H1 (cell line): ENCODE measurements at regions not wholly inside any gene's neighbourhood (a gene's known extent, or its start where the extent isn't known, plus 50 kb on each side); places are given as distances from the start of the nearest gene placed in this dataset.

ENCODE experiments used
- ASH2L ChIP-seq: fragments of 200-600, 300-600 bp; sonication (generic); IDR thresholded peaks from one replicate; pipeline ENCODE4 v1.7.1; 2017; ENCODE audit warnings: low read length
- BACH1 ChIP-seq: IDR thresholded peaks from 2 replicates; pipeline ENCODE4 v1.6.1; 2012; ENCODE audit warnings: low read length, improper control_type of control experiment
- BCL11A ChIP-seq, 2 experiments: IDR thresholded peaks; one replicate each; pipeline ENCODE4 v1.6.1; 2011; ENCODE audit warnings: low read depth in 2 of 2, low read length in 2 of 2, mild to moderate bottlenecking in 2 of 2
- CREB1 ChIP-seq: IDR thresholded peaks from 2 replicates; pipeline ENCODE4 v1.6.1; 2012; ENCODE audit warnings: inconsistent platforms
- CTCF ChIP-seq, 3 experiments: IDR thresholded peaks; 1 replicate in 2 of 3; 2 replicates in 1 of 3; pipeline versions ENCODE4 v1.5.1 to v1.6.1; 2011; ENCODE audit warnings: low read length in 3 of 3, mild to moderate bottlenecking in 3 of 3, inconsistent platforms in 2 of 3, low read depth in 1 of 3, moderate library complexity in 1 of 3; ENCODE audit not compliant: insufficient read depth in 1 of 3; ENCODE audit errors: control extremely low read depth in 1 of 3
- EZH2 ChIP-seq: fragments of 200-600 bp; sonication (generic); IDR thresholded peaks from 2 replicates; pipeline ENCODE4 v1.7.1; 2012; ENCODE audit warnings: low read depth, mild to moderate bottlenecking, moderate library complexity, low read length, inconsistent platforms; ENCODE audit not compliant: severe bottlenecking
- NRF1 ChIP-seq: IDR thresholded peaks from 2 replicates; pipeline ENCODE4 v1.6.1; 2011; ENCODE audit warnings: mild to moderate bottlenecking, low read depth, low read length, improper control_type of control experiment
- POLR2A ChIP-seq, 2 experiments: IDR thresholded peaks; 1 replicate in 1 of 2; 2 replicates in 1 of 2; pipeline ENCODE4 v1.6.1; 2011; ENCODE audit warnings: low read depth in 2 of 2, low read length in 2 of 2, mild to moderate bottlenecking in 2 of 2; ENCODE audit errors: control extremely low read depth in 1 of 2
- POLR2AphosphoS5 ChIP-seq: IDR thresholded peaks from 2 replicates; pipeline ENCODE4 v1.6.1; 2011; ENCODE audit warnings: low read depth, low read length
- SIN3A ChIP-seq, 2 experiments: IDR thresholded peaks in 1 of 2; conservative IDR thresholded peaks in 1 of 2; 2 replicates each; pipeline ENCODE4 v1.6.1; 2011 to 2012; ENCODE audit warnings: low read length in 2 of 2, improper control_type of control experiment in 1 of 2, low read depth in 1 of 2, mild to moderate bottlenecking in 1 of 2
- SIRT6 ChIP-seq: IDR thresholded peaks from one replicate; pipeline ENCODE4 v1.7.1; 2012; ENCODE audit warnings: low read length, inconsistent platforms
- TAF7 ChIP-seq: optimal IDR thresholded peaks from 2 replicates; pipeline ENCODE3; 2011; ENCODE audit warnings: low read depth, mild to moderate bottlenecking, inconsistent platforms, low read length, moderate library complexity, borderline replicate concordance

DNA sequence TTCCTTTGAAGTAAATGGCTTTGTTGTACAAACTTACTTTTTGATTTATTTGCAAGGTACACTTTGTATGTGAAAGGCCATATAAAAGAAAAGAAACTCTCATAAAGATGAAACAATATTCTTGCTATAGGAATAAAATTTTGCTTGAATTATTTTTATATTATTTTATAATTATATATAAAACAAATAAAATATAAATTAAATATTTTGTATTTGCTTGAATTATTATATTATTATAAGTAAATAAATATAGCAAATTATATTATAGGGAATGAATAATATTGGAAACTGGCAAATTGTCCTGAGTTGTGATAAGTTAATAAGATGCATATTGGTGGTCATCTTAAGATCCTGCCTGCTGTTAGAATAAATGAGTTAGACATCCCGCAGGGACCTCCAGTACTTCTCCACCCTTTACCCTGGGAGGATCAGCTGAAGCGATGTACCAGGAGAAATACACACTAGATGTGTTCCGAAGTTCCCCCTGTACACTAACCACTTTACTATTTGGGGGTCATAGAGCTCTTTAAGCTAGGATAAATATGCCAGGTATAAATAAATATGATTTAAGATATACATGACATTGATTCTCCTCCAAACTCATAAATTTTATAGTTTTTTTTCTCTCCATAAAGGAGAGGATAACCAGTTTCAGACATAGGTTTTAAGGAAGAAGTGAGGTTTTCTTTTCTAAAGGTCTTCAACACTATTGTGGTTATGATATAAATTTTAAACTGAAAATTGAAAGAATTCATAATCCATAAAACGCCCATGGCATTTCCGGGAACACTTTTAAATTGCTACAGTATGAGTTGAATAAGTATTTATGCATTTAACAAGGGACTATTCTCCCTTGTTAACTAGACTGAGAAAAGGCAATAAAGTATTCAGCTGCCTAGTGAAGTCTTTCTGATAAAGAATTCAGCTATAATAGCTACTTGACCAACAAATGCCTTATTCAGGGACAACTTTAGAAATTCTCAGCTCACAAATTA, 486.3 kb upstream of the MARCKS start:
- TF ChIP-seq SIRT6, result no peak
- no peak for TF ChIP-seq NRF1
- no peak for TF ChIP-seq ASH2L
- no peak for TF ChIP-seq EZH2
- no peak for TF ChIP-seq BACH1
- no peak for TF ChIP-seq CTCF (IDR thresholded peaks at IDR 0.05; ENCODE audit: control extremely low read depth in 1 of 3, insufficient read depth in 1 of 3, low read depth in 1 of 3, low read length in 3 of 3)
- no peak for TF ChIP-seq BCL11A (IDR thresholded peaks at IDR 0.05; ENCODE audit: low read depth in 2 of 2, low read length in 2 of 2)
- TF ChIP-seq SIN3A (conservative IDR thresholded peaks at IDR 0.05 in 1 of 2, IDR thresholded peaks at IDR 0.05 in 1 of 2; ENCODE audit: low read depth in 1 of 2, low read length in 2 of 2), result no peak
- no peak for TF ChIP-seq POLR2AphosphoS5
- no peak for TF ChIP-seq CREB1
- TF ChIP-seq TAF7, result no peak
- TF ChIP-seq POLR2A (IDR thresholded peaks at IDR 0.05; ENCODE audit: control extremely low read depth in 1 of 2, low read depth in 2 of 2, low read length in 2 of 2), result no peak
